HG03066 (cell line): ENCODE measurements at regions not wholly inside any gene's neighbourhood (a gene's known extent, or its start where the extent isn't known, plus 50 kb on each side); places are given as distances from the start of the nearest gene placed in this dataset.
"Not testable (repeated sequence)": the region's sequence is repeated elsewhere in the genome, so short reads cannot be mapped to it uniquely, and the experiment has no call there.

Source experiments
- ATAC-seq: cut with Tn5 transposase; IDR thresholded peaks from one replicate; pipeline ENCODE4 v1.9.1; 2021; ENCODE audit warnings: low read depth; ENCODE audit not compliant: unreplicated experiment

GRCh38 chr17:14522795-14523387 lies 222.0 kb downstream of the HS3ST3B1 start:
- ATAC-seq, result no peak

GRCh38 chr17:14518919-14519318 lies 218.0 kb downstream of the HS3ST3B1 start:
- ATAC-seq, result not testable (repeated sequence)

- no peak for ATAC-seq
Measured at GRCh38 chr17:14514973-14515372, 214.1 kb downstream of the HS3ST3B1 start.

GRCh38 chr17:14513835-14514234 lies 213.0 kb downstream of the HS3ST3B1 start:
- ATAC-seq, result no peak

- ATAC-seq, result no peak
Measured at GRCh38 chr17:14510136-14510535, 209.3 kb downstream of the HS3ST3B1 start.

DNA sequence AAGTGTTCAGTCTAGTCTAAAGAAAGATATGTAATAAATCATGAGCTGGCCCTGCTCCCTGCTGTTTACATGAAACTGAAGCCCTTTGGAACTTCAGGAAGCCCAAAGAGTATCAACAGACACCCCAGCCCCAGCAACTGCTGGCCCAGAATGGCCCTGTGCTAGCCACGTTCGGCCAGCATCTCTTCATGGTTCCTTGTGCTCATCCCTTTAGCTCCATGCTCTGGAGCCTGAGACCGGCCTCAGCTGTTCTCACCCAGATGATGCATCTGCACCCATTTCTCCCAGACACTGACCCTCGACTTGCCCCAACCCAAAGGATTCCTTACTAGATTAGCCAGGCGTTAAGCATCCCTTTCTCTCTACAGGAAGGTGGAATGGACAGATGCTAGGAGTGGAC lies 207.3 kb downstream of the HS3ST3B1 start:
- ATAC-seq, result no peak

GRCh38 chr17:14506364-14506763 lies 205.5 kb downstream of the HS3ST3B1 start:
- no peak for ATAC-seq

DNA sequence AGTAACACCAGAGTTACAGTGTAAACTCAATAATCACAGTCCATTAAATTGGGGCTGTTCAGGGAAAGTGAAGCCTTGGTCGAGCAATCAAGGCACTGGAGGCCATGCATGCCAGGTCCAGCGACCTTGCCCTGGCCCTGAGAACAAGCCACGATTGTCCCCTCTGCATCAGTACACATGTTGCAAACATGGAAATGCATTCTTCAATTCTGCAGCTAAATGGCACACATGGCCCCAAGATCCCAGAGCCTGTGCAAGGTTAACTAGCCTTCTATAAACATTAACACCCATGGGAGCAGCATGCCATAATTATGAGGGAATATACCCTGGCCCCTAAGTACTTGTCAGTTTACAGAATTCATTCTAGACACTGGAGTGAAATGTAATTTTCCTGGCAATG lies 204.7 kb downstream of the HS3ST3B1 start:
- ATAC-seq, result no peak

- no peak for ATAC-seq
Measured at GRCh38 chr17:14499976-14500375, 199.1 kb downstream of the HS3ST3B1 start.

DNA sequence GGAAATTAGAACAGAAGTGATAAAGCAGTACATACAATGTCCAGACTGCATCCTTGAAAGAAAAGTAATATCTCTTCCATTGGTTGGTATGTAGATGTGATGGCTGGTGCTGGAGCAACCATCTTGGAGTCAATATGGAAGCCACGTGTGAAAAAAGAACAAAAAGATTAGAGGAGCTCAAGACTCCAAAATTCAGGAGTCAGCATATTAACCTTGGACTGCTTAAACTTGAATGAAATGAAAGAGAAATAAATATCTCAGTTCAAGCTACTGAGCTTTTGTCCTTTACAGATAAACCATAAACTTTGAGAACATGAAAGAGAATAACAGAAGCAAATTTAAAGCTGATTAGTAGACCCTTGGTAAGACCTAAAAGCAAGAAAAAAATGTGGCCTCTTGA lies 197.9 kb downstream of the HS3ST3B1 start:
- no peak for ATAC-seq

GRCh38 chr17:14494161-14494560 lies 193.3 kb downstream of the HS3ST3B1 start:
- ATAC-seq, result no peak

- ATAC-seq, result no peak
Measured at GRCh38 chr17:14489986-14490385, 189.1 kb downstream of the HS3ST3B1 start.

GRCh38 chr17:14488958-14489550 lies 188.2 kb downstream of the HS3ST3B1 start:
- ATAC-seq, result no peak

- no peak for ATAC-seq
Measured at GRCh38 chr17:14487068-14487467, 186.2 kb downstream of the HS3ST3B1 start.

- ATAC-seq, result no peak
Measured at GRCh38 chr17:14482715-14483114, 181.8 kb downstream of the HS3ST3B1 start.

DNA sequence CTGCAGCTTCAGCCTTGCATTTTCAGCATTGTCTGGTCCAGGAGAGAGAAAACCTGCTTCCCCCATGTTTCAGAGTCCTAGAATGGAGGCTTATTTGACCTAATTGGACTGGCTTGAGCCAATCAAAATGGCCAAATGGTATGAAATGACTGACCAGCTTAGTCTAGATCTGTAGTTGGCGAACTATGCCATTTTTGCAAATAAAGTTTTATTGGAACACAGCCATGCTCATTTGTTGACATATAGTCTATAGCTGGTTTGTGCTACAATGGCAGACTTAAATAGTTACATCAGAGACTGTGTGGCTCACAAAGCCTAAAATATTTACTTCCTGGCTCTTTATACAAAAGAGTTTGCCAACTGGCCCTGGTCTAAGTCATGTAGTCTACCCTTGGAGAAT lies 180.8 kb downstream of the HS3ST3B1 start:
- no peak for ATAC-seq

GRCh38 chr17:14474591-14474990 lies 173.7 kb downstream of the HS3ST3B1 start:
- ATAC-seq, result no peak

GRCh38 chr17:14471052-14471451 lies 170.2 kb downstream of the HS3ST3B1 start:
- no peak for ATAC-seq

DNA sequence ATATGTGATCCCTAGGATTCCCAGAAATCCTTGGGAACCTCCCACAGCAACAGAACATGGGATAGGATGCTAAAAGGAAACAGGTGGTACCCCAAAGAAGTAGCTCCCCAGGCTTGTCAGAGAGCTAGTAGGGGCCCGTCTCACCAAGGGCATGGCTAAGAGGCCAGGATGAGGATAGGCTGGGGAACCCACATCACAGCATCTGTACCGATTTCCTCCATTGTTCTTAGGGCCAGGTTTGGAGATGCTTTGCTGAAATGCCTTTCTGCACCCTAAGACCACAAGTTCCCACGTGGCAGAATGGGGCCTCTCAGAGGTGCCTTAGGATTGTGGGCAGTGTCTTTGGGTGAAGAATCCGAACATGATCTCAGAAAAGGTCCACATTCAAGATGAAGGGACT lies 169.5 kb downstream of the HS3ST3B1 start:
- no peak for ATAC-seq

DNA sequence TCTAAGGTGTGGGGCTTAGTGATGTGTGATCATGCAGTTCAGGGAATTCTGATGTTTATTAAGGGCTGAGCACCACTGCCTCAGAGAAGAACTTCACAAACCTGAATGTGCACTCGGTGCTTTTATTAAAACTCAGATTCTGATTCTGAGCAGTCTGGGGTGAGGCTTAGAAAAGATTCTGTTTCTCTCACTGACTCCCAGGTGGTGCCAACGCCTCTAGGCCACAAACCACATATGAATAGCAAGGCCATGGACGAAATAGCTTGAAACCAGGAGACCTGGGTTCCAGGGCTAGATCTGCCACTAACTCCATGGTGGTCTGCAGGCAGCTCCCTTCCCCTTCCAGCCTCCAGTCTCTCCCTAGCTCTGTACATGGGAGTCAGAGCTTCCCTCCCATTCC lies 169.1 kb downstream of the HS3ST3B1 start:
- no peak for ATAC-seq

DNA sequence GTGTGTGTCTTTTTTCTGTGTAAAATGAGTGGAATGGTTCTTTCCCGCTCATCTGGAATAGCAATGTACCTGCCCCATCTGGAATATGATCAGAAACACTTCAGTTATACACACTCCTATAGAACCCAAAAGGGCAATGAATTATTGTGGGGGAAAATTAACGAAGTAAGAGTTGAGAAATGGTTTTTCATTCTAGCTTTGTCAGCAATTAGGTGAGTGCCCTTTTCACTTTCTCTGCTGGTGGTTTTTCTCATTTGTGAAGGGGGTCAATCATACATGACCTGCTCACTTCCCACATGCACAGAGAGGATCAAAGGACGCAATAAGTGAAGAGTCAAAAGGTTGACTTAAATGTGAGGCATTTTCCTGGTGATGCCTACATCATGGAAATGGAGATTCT lies 168.0 kb downstream of the HS3ST3B1 start:
- ATAC-seq, result no peak

DNA sequence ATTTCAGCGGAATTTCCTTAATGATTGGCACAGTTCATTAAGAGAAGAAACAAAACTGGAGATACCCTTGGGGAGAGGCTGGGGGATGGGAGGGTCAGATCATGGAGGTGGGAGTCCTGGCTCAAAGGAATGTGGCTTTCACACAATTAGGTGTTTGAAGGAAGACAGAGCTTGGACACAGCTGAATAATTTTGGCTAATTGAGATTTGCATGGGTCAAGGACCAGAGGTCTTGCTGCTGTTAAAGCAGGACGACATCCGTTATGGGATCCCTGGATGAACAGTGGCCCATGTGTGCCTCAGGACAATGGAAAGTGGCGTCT lies 160.3 kb downstream of the HS3ST3B1 start:
- ATAC-seq, result no peak
